ENCODE measurements at regions not wholly inside any gene's neighbourhood (a gene's known extent, or its start where the extent isn't known, plus 50 kb on each side); places are given as distances from the start of the nearest gene placed in this dataset.

GRCh38 chr2:138296365-138296764, 205.2 kb upstream of the SPOPL start:
- no peaks in the 10 kb centered on the region for H3K27me3 ChIP-seq (ENCODE audit: insufficient read depth, low read length)
- H3K79me2 ChIP-seq (ENCODE audit: insufficient read depth, low read length): no peaks in the 10 kb centered on the region
- H3T11ph ChIP-seq (ENCODE audit: low read length): no peak overlapping the region
- Mint-ChIP-seq H3K4me3 (no peak overlapping the region), H3K36me3 (ENCODE audit: insufficient read depth in 1 of 3, low read depth in 3 of 3) (no peaks in the 10 kb centered on the region; a peak in 1 of 7 replicates), H3K27me3 (ENCODE audit: low read depth) (no peaks in the 10 kb centered on the region), H3K27ac (no peak overlapping the region), H3K9me3 (no peaks in the 10 kb centered on the region), H3K4me1 (peaks cover 6% of the 10 kb centered on the region in 2 experiments)
- TF ChIP-seq CTCF (conservative IDR thresholded peaks at IDR 0.05): no peak
- H2BK20ac ChIP-seq (ENCODE audit: low read depth, low read length, poor library complexity, severe bottlenecking): no peak overlapping the region
- no peak overlapping the region for H3K56ac ChIP-seq (ENCODE audit: insufficient read length, low read depth, low read length)
- H3K18ac ChIP-seq (ENCODE audit: insufficient read length, low read depth, low read length): no peak overlapping the region
- no peak overlapping the region for H2AK5ac ChIP-seq (ENCODE audit: insufficient read length, low read length)
- no peak overlapping the region for H3K4ac ChIP-seq (ENCODE audit: low read depth, low read length)
- H2AFZ ChIP-seq (ENCODE audit: low read length): no peak overlapping the region
- H3K4me1 ChIP-seq (ENCODE audit: insufficient read depth, low read length): peaks cover 2% of the 10 kb centered on the region; the same call in 1 of the 2 replicates
- no peak overlapping the region for H2BK15ac ChIP-seq (ENCODE audit: low read depth, low read length)
- H4K5ac ChIP-seq (ENCODE audit: insufficient read length, low read depth, low read length): no peak overlapping the region
- no peak for DNase-seq
- no peaks in the 10 kb centered on the region for H4K20me1 ChIP-seq (ENCODE audit: control insufficient read depth, insufficient read depth, insufficient read length)
- H3K9ac ChIP-seq (ENCODE audit: extremely low read depth, insufficient read length, low read length): no peak overlapping the region
- H3K14ac ChIP-seq (ENCODE audit: insufficient read depth, low read length): no peak overlapping the region
- H4K91ac ChIP-seq (ENCODE audit: insufficient read length, low read depth, low read length): no peak overlapping the region
- no peak overlapping the region for H4K8ac ChIP-seq (replicated peaks; ENCODE audit: insufficient read length, low read depth, low read length)
- H3K27ac ChIP-seq (ENCODE audit: insufficient read length, low read depth, low read length): no peak overlapping the region
- H2BK5ac ChIP-seq (ENCODE audit: insufficient read length, low read length): no peak overlapping the region
- no peaks in the 10 kb centered on the region for H3K79me1 ChIP-seq (ENCODE audit: insufficient read depth, low read depth, low read length, poor library complexity, severe bottlenecking)
- no peak overlapping the region for H2BK12ac ChIP-seq (ENCODE audit: insufficient read length, low read depth, low read length)
- no peak overlapping the region for H3K4me2 ChIP-seq (ENCODE audit: insufficient read depth, insufficient read length, low read length)
- no peak overlapping the region for H3K23ac ChIP-seq (ENCODE audit: insufficient read length, low read depth, low read length)
- no peaks in the 10 kb centered on the region for H3K9me3 ChIP-seq (ENCODE audit: control insufficient read depth, low read depth, low read length)
- H2BK120ac ChIP-seq (ENCODE audit: low read depth, low read length, poor library complexity, severe bottlenecking): no peak overlapping the region
- no peaks in the 10 kb centered on the region for H3K23me2 ChIP-seq (ENCODE audit: insufficient read length, low read depth, low read length, poor library complexity, severe bottlenecking)

Data from H9 (cell line).